PC-3 (cell line): ENCODE measurements at regions not wholly inside any gene's neighbourhood (a gene's known extent, or its start where the extent isn't known, plus 50 kb on each side); places are given as distances from the start of the nearest gene placed in this dataset.

Source experiments
- EZH2phosphoT487 ChIP-seq: fragments of 300-600 bp; sonication (generic); IDR thresholded peaks from 2 replicates; pipeline ENCODE4 v1.6.1; 2018; ENCODE audit warnings: mild to moderate bottlenecking, antibody characterized with exemption, low read length, borderline replicate concordance
- TF ChIP-seq, protein P1 (sequence below): fragments of 300-600 bp; sonication (generic); conservative IDR thresholded peaks from 2 replicates; pipeline ENCODE4 v1.5.1; 2017; ENCODE audit warnings: antibody characterized with exemption, low read depth, mild to moderate bottlenecking, low read length

DNA sequence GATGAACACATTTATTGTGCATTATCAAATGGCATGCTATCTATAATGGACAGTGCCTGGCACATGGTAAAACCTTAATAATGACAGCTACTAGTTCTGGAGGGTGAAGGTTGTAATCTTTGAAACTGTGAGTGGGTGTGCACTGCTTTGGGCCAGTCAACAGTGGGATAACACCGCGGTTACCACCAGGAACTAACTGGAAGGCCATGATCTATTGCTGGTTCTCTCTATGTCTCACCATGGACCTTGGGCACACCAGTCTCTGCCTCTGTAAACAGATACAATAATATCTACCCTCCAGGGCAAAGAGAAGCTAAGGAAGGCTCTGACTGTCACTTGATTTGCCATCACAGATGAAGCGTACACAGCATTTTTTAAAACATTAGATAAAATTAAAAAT lies 198.6 kb upstream of the ESRRG start:
- TF ChIP-seq, protein P1, sequence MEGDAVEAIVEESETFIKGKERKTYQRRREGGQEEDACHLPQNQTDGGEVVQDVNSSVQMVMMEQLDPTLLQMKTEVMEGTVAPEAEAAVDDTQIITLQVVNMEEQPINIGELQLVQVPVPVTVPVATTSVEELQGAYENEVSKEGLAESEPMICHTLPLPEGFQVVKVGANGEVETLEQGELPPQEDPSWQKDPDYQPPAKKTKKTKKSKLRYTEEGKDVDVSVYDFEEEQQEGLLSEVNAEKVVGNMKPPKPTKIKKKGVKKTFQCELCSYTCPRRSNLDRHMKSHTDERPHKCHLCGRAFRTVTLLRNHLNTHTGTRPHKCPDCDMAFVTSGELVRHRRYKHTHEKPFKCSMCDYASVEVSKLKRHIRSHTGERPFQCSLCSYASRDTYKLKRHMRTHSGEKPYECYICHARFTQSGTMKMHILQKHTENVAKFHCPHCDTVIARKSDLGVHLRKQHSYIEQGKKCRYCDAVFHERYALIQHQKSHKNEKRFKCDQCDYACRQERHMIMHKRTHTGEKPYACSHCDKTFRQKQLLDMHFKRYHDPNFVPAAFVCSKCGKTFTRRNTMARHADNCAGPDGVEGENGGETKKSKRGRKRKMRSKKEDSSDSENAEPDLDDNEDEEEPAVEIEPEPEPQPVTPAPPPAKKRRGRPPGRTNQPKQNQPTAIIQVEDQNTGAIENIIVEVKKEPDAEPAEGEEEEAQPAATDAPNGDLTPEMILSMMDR, result no peak
- no peak for TF ChIP-seq EZH2phosphoT487
